Suppressor macrophage (primary cell): ENCODE measurements at regions not wholly inside any gene's neighbourhood (a gene's known extent, or its start where the extent isn't known, plus 50 kb on each side); places are given as distances from the start of the nearest gene placed in this dataset.
"Not testable (repeated sequence)": the region's sequence is repeated elsewhere in the genome, so short reads cannot be mapped to it uniquely, and the experiment has no call there.

Experiments
- DNase-seq, 4 experiments: peaks; one replicate each; pipeline ENCODE4 v3.0.0-alpha.2; 2020 to 2022

DNA sequence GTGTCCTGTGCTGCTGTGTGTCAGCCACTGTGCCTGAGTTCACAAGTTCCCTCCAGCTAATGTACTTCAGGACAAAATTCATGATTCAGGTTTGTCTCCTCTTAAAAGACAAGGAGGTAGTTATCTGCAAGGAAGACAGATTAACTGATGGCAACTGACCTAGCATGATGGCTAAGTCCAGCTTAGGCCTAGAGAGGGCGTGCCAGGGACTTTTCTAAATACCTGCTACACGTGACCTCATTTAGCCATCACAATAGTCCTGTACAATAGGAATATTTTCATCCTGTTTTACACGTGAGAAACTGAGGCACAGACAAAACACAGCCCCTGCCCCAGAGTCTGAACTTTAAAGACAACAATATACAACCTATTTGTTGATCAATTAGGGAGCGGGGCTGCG lies 275.7 kb downstream of the XPNPEP1 start:
- no peak for DNase-seq

GRCh38 chr10:109633846-109634245 lies 289.5 kb downstream of the XPNPEP1 start:
- no peak for DNase-seq

DNA sequence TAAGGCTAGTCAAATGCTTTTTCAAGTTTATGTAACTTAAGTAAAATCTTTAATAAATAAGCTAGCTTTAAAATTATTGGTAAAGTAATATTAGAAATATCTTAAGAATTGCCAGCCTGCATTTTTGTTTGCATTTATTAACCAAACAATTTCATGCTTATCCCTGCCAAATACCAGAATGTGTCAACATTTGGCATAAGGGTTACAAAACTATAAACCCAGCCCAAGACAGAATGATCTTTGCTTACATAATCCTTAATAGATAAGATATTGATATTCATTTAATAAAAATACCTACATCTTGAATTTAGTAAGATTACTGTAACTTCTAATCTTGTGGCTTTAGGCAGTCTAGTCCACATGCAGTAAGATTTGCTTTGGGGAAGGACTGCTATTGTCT lies 290.3 kb downstream of the XPNPEP1 start:
- DNase-seq = not testable (repeated sequence)

DNA sequence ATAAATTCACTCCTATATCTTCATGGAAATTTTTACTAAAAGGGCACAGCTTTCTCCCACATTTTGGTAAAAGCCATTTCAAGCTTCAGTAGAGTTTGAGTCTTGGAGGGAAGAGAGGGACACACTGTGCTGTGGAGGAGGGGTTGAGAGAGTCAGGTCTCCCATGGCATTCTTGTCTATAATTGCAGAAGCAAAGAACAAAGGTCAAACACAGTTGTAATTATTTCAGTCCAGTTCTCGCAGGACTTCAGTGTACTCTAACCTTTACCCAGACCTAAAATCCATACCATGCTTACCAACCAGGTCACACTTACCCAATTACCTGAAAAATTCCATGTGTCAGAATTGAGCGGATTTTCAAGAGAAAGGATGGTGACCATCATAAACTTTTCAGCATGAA lies 298.4 kb downstream of the XPNPEP1 start:
- DNase-seq = no peak

DNA sequence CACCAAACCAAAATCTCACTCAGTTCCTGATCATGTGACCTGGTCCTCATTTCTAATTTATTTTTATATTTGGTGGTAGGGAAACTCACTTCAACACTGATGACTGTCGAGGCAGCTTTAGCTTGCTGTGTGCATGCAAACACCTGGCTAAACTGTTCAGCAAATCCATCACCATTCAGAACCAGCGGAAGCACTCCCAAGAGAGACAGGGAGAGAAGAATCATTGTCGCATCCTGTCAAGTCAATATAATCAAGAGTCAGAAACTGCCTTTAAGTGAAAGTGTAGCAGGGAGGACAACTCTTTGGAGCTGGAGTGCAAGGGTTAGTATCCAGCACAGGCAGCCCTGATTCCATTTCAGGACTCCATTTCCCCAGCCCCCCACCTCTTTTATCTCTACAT lies 300.7 kb downstream of the XPNPEP1 start:
- DNase-seq = no peak

GRCh38 chr10:109620396-109620795 lies 302.9 kb downstream of the XPNPEP1 start:
- no peak for DNase-seq

DNA sequence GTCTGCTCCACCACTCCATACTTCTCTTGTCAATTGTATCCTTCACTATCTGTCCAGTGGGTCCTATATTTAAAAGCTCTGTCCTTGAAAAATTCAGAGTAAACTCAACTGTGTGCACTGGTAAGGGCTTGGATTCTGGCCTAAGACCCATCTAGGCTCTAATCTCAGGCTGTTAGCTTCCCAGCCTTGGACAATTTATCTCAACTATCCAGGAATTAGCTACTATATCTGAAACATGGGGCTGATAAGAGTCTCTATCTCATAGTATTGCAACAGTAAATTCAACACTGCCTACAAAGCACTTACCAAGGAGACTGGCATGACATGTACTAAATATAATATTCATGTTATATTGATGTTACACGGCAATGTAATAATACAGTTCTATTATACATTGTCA lies 303.4 kb downstream of the XPNPEP1 start:
- DNase-seq = no peak

DNA sequence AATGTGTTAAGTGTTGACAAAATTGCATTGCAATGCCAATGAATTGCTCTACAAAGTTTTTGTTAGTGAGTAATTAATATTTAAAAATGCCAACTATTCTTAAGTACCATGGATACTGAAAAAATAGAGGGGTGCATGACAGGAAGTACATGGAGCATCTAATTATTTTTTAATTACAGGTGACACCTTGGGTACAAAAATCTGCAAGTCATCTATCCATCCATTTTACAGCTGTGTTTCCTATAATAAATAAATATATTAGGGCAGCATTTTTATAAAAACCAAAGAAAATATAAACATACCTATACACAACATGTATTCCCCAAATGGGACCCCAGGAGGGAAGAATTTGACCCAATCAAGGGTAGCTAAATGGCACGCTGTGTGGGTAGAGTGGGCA lies 304.6 kb downstream of the XPNPEP1 start:
- no peak for DNase-seq

DNA sequence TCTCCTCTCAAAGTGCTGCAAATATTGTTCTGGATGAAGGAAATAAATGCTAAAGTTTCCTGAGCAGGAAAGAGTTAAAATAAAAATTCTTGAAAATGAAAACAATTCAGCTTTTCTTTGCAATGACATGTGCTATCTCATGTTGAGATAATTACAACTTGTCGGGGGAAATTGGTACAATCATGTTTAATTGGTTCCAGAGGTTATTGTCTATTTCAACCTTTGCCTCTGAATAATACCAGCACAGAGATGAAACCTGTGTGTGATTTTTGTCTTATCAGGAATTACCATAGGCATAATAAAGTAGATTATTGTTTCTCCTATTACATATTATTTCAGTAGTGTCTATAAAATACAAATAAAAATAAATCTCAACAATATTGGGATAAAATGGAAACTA lies 305.0 kb downstream of the XPNPEP1 start:
- DNase-seq = no peak

GRCh38 chr10:109616359-109616980 lies 306.8 kb downstream of the XPNPEP1 start:
- no peak for DNase-seq

DNA sequence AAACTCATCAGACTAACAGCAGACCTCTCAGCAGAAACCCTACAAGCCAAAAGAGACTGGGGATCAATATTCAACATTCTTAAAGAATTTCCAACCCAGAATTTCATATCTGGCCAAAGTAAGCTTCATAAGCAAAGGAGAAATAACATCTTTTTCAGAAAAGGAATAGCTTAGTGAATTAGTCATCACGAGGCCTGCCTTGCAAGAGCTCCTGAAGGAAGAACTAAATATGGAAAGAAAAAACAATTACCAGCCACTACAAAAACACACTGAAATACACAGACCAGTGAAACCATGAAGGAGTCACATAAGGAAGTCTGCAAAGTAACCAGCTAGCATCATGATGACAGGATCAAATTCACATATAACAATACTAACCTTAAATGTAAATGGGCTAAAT lies 328.0 kb downstream of the XPNPEP1 start:
- not testable (repeated sequence) for DNase-seq

GRCh38 chr10:109593682-109594081 lies 329.6 kb downstream of the XPNPEP1 start:
- no peak for DNase-seq

DNA sequence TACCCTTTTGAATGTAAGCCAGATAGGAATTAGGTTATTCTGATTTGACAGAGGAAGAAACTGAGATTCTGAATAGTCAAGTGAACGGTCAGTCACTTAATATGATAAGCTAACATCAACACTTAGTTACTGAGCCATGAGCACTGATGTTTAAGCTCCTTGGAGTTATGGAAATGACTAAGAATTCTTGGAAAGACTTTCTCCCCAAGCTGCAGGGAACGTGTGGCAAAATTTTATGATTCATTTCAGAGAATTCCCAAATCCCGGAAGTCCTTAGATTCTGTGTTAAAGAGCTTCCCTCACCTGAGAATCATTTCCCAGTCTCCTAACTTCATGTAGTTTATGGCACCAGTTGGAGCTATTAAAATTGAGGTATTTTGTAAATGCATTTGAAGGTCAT lies 330.9 kb downstream of the XPNPEP1 start:
- no peak for DNase-seq

DNA sequence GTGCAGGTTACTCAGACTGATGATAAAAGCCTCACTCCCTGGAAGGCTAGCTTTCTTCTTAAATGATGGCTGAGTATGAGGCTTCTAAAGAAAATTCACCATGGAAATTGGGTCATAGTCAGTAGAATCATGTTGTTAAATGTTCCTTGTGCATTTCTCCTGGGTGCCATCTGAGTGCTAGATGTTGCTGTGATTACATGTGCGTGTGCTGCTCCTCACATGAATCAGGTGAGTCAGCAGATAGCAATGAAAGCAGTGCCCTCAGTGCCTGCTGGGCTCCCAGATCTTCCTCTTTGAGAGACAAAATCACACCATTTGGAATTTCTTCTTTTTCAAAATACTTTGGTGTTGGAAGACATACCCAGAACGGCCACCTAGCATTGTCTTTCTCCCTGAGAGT lies 331.7 kb downstream of the XPNPEP1 start:
- DNase-seq = no peak

- no peak for DNase-seq
Observed at GRCh38 chr10:109588259-109588658, 335.1 kb downstream of the XPNPEP1 start.

- DNase-seq = no peak
Observed at GRCh38 chr10:109587366-109587765, 335.9 kb downstream of the XPNPEP1 start.

DNA sequence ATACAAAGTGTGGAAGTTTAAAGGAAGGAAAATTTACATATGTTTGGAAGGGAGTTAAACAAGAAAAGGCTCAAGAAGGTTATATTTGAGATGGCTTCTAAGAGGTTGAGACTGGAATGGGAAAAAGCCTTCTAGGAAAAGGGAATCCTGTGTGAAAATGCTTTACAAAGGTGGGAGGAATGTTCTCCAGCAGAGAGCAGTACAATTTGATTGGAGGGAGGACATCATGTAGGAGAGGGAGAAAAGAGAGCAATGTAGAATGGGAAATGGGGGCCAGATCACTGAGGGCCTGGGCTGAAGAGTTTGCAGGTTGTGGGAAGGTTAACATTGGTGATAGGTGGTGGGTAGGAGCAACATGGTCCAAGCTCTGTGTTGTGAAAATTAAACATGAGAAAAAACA lies 366.9 kb downstream of the XPNPEP1 start:
- no peak for DNase-seq

DNA sequence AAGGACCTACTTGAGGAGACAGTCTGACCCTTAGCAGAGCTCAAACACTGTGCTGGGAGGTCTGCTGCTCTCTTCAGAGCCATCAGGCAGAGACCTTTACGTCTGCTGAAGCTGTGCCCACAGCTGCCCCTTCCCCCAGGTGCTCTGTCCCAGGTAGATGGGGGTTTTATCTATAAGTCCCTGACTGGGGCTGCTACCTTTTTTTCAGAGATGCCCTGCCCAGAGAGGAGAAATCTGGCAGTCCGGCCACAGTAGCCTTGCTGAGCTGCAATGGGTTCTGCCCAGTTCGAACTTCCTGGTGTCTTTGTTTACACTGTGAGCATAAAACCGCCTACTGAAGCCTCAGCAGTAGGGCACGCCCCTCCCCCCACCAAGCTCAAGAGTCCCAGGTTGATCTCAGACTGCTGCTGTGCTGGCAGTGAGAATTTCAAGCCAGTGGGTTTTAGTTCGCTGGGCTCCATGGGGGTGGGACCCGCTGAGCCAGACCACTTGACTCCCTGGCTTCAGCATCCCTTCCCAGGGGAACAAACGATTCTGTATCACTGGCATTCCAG lies 381.2 kb downstream of the XPNPEP1 start:
- not testable (repeated sequence) for DNase-seq

DNA sequence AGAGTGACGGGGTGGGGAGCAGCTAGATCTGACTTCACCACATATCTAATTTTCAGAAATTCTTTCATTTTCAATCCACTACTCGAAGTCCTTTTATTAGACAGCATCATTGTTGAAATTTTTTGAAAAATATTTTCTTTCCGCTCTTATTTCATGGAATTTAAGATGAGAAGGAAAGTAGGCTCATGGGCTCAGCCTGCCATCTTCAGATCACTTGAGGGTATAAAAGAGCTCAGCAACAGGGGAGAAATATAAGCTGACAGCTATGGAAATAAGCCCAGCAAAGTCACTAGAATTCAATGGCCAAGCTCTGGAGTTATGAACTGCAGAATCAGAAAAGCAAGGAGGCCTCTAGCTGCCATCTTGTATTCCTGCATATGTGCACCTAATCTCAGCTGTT lies 389.1 kb downstream of the XPNPEP1 start:
- DNase-seq = no peak

GRCh38 chr10:109529258-109529657 lies 394.1 kb downstream of the XPNPEP1 start:
- DNase-seq = no peak

DNA sequence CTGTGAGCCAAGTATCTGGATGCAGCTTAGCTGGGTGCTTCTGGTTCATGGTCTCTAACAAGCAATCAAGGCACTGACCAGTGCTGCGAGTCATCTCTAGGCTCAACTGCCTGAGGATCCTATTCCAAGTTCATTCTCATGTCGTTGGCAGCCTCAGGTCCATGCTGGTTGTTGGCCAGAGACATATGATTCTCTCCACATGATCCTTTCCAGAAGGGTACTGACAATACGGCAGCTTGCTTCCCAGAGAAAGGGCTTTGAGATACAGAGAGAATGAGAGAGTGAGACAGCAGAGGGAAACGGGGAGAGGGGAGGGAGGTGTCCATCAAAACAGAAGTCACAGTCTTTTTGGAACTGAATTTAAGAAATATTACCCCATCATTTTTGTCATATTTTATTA lies 405.6 kb downstream of the XPNPEP1 start:
- DNase-seq = no peak

DNA sequence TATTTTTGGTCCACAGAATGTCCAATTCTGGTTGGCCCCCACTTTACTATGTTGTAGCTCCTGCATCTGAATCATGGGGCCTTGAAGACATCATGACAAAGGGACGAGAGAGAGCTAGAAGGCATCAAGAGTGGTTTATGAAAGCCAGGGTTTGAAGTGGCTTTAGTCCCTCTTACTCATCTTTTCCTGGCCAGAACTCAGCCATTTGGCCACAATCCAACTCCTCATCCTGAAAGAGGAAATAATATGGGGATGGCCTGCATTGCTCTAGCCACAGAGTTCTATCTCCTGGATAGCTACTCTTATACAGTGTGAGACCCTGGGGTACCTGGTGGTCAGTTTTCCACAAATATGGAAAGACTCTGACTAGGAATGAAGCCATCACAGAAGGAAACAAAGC lies 418.9 kb downstream of the XPNPEP1 start:
- no peak for DNase-seq

- no peak for DNase-seq
Observed at GRCh38 chr10:109487691-109488090, 435.6 kb downstream of the XPNPEP1 start.

GRCh38 chr10:109480836-109481235 lies 442.5 kb downstream of the XPNPEP1 start:
- no peak for DNase-seq
